Aorta (tissue), 5 donors: ENCODE measurements at regions not wholly inside any gene's neighbourhood (a gene's known extent, or its start where the extent isn't known, plus 50 kb on each side); places are given as distances from the start of the nearest gene placed in this dataset.

Source experiments
- ATAC-seq: fragments of 200-7000 bp; cut with Tn5 transposase; one replicate; pipeline ENCODE4 v1.9.1; 2022; ENCODE audit warnings: moderate library complexity; ENCODE audit not compliant: low FRiP score
- DNase-seq, 2 donors: peaks; one replicate each; pipeline ENCODE4 v3.0.0-alpha.2; 2020
- H3K27ac ChIP-seq, 2 donors: one replicate each; pipeline ENCODE4 v1.5.1; 2013; ENCODE audit warnings: low read length in 2 of 2, mild to moderate bottlenecking in 2 of 2, moderate library complexity in 2 of 2, control low read depth in 1 of 2, inconsistent platforms in 1 of 2, low read depth in 1 of 2
- H3K27me3 ChIP-seq, 2 donors: one replicate each; pipeline ENCODE4 v1.6.1; 2013; ENCODE audit warnings: control low read depth in 1 of 2, low read length in 1 of 2, mild to moderate bottlenecking in 1 of 2, moderate library complexity in 1 of 2; ENCODE audit not compliant: insufficient read depth in 2 of 2, control insufficient read depth in 1 of 2
- H3K36me3 ChIP-seq, 2 donors: one replicate each; pipeline ENCODE4 v1.6.1; 2013; ENCODE audit warnings: control low read depth in 1 of 2, low read length in 1 of 2, mild to moderate bottlenecking in 1 of 2; ENCODE audit not compliant: insufficient read depth in 2 of 2, control insufficient read depth in 1 of 2
- H3K4me1 ChIP-seq, 2 donors: one replicate each; pipeline ENCODE4 v1.6.1; 2013; ENCODE audit warnings: low read length in 2 of 2, control low read depth in 1 of 2, mild to moderate bottlenecking in 1 of 2, moderate library complexity in 1 of 2; ENCODE audit not compliant: insufficient read depth in 2 of 2, control insufficient read depth in 1 of 2
- H3K4me3 ChIP-seq, 2 donors: one replicate each; pipeline ENCODE4 v1.5.1; 2013; ENCODE audit warnings: low read length in 2 of 2, control low read depth in 1 of 2, mild to moderate bottlenecking in 1 of 2
- H3K9me3 ChIP-seq: one replicate; pipeline ENCODE4 v1.6.1; 2013; ENCODE audit warnings: mild to moderate bottlenecking, low read length; ENCODE audit not compliant: control insufficient read depth
- WGBS, 2 donors: extraction: QIAGEN DNeasy Blood & Tissue Kit; methylation state at CpG; one replicate each; pipeline ENCODE4 v1.1.7; 2013; 5-methylcytosine and 5-hydroxymethylcytosine counted together
- intact Hi-C, 2 donors: fragments of 100-400 bp; cut with DNase I; formaldehyde crosslinking; loops; one replicate each; pipeline versions ENCODE4 v1.14.2 to v1.15.0; 2022
- donor health status: healthy with polysubstance abuse.
- donor health status: Bipolar disorder and iron deficiency.
- donor health status: DM: no; HTN: no; CAD: no.
- donor health status: DM: no; HTN: no; CAD: no.
- donor health status: DM: yes; HTN: yes; CAD: no.

DNA sequence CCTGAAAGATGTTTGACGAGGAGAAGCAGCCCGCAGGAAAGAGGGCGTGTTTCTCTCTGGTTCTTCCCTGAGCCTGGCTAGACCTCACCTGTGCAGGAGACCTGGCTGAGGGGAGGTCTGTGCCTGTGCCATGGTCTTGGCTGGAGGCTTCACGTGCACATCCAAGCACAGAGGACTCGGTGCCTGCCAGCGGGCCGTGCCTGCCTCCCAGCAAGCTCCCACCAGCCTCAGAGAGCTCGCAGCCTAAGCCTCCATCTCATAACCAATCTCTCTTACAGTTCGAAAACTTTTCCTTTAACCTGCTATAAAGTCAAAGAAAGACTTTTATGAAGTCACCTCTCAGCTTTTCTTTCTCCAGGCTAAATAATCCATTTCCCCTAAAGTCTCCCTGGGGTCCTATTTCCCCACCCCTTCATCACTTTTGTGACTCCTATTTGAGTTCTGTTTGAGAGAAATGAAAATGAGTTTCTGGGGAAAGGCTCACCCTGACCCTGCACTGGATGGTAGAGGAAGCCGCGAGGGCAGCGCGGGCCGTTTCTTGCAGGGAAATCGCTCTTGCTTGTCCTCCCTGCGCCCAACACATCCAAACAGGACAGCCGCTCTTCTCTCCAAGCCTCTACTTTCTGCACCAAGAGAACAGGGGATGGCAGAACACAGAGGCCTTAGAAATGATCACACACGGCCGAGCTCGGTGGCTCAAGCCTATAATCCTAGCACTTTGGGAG is 521.0 kb downstream of the SOX11 start:
- ATAC-seq (no peak), DNase-seq (no peak)
- H3K27me3 ChIP-seq = no peaks in the 10 kb centered on the region
- peaks cover 0 to 1% of the 10 kb centered on the region in 2 donors for H3K4me1 ChIP-seq
- intact Hi-C loops = no loop called here
- 65 to 79% methylated on average over 20 of the region's 20 CpGs for WGBS, 2 donors
- H3K9me3 ChIP-seq = peaks cover 3% of the 10 kb centered on the region
- H3K27ac ChIP-seq = no peak overlapping the region
- no peaks in the 10 kb centered on the region for H3K36me3 ChIP-seq
- no peak overlapping the region for H3K4me3 ChIP-seq

GRCh38 chr2:6214471-6214870 is 522.3 kb downstream of the SOX11 start:
- ATAC-seq (no peak), DNase-seq (no peak)
- 58 to 64% methylated on average over 6 of the region's 6 CpGs for WGBS, 2 donors
- Histone ChIP-seq H3K27me3 (no peaks in the 10 kb centered on the region), H3K4me3 (no peak overlapping the region), H3K4me1 (peaks cover 0 to 1% of the 10 kb centered on the region in 2 donors), H3K36me3 (no peaks in the 10 kb centered on the region), H3K27ac (no peak overlapping the region), H3K9me3 (peaks cover 3% of the 10 kb centered on the region)
- intact Hi-C loops = no loop called here

DNA sequence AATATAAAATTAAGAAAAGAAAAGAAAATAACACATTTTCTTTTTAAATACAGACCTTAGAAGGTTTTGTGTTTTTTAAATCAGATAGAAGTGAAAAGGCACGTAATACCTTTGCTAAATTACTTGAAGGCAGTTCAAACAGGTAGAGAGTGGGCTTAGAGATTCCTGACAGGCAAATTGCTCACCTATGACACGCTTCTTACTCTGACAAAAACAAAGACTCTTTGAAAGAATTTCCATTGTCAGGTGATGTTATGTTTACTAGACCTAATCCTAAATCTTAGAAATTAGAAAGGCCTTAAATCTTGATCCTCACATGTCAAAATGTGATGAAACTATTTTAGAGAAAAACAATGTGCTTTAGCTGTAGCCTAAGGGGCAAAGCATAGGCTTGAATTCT is 522.9 kb downstream of the SOX11 start:
- Histone ChIP-seq H3K4me3 (no peak overlapping the region), H3K9me3 (peaks cover 3% of the 10 kb centered on the region), H3K4me1 (peaks cover 0 to 1% of the 10 kb centered on the region in 2 donors), H3K27me3 (no peaks in the 10 kb centered on the region), H3K27ac (no peak overlapping the region), H3K36me3 (no peaks in the 10 kb centered on the region)
- intact Hi-C loops = no loop called here
- DNase-seq = no peak
- no peak for ATAC-seq
- WGBS, 2 donors = 82 to 90% methylated on average over 2 of the region's 2 CpGs

GRCh38 chr2:6216234-6216633 is 524.0 kb downstream of the SOX11 start:
- WGBS, 2 donors = 50 to 59% methylated on average over 2 of the region's 2 CpGs
- Histone ChIP-seq H3K27ac (no peak overlapping the region), H3K36me3 (no peaks in the 10 kb centered on the region), H3K9me3 (peaks cover 3% of the 10 kb centered on the region), H3K4me1 (peaks cover 0 to 1% of the 10 kb centered on the region in 2 donors), H3K4me3 (no peak overlapping the region), H3K27me3 (no peaks in the 10 kb centered on the region)
- ATAC-seq = no peak
- intact Hi-C loops = no loop called here
- no peak for DNase-seq

GRCh38 chr2:6218926-6219325 is 526.7 kb downstream of the SOX11 start:
- intact Hi-C loops = no loop called here
- no peaks in the 10 kb centered on the region for H3K27me3 ChIP-seq
- H3K4me1 ChIP-seq = peaks cover 0 to 1% of the 10 kb centered on the region in 2 donors
- no peak overlapping the region for H3K4me3 ChIP-seq
- ATAC-seq (no peak), DNase-seq (no peak)
- H3K36me3 ChIP-seq = no peaks in the 10 kb centered on the region
- no peak overlapping the region for H3K27ac ChIP-seq
- WGBS, 2 donors = 76 to 86% methylated on average over 4 of the region's 4 CpGs
- peaks cover 1% of the 10 kb centered on the region for H3K9me3 ChIP-seq

DNA sequence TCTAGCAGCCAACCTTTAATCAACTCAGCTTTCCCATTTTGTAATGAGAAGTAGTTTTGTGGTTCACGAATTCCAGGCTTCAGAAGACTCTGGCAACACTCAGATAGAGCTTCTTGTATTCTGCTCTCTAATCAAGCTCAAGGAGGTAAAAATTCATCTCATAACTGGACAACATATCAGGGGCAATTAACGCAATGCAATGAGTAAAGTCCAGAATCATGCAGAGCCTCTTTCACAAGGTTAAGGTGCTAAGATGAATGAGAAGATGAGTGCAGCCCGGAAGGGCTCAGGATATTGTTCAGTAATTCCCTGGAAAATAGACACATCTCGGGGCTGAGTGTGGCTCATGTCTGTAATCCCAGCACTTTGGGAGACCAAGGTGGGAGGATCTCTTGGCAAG is 527.7 kb downstream of the SOX11 start:
- Histone ChIP-seq H3K4me3 (no peak overlapping the region), H3K27ac (no peak overlapping the region), H3K27me3 (no peaks in the 10 kb centered on the region), H3K9me3 (no peaks in the 10 kb centered on the region), H3K36me3 (no peaks in the 10 kb centered on the region), H3K4me1 (peaks cover 0 to 1% of the 10 kb centered on the region in 2 donors)
- no peak for DNase-seq
- WGBS, 2 donors = 81 to 88% methylated on average over 4 of the region's 4 CpGs
- ATAC-seq = no peak
- intact Hi-C loops = no loop called here

- no peaks in the 10 kb centered on the region for H3K9me3 ChIP-seq
- no peaks in the 10 kb centered on the region for H3K36me3 ChIP-seq
- 79 to 80% methylated on average over 4 of the region's 4 CpGs for WGBS, 2 donors
- H3K4me3 ChIP-seq = no peak overlapping the region
- peaks cover 0 to 1% of the 10 kb centered on the region in 2 donors for H3K4me1 ChIP-seq
- intact Hi-C loops = no loop called here
- no peaks in the 10 kb centered on the region for H3K27me3 ChIP-seq
- H3K27ac ChIP-seq = no peak overlapping the region
- ATAC-seq = no peak
- no peak for DNase-seq
Observed at GRCh38 chr2:6222296-6222695, 530.1 kb downstream of the SOX11 start.

GRCh38 chr2:6224267-6224666 is 532.1 kb downstream of the SOX11 start:
- H3K27me3 ChIP-seq = no peaks in the 10 kb centered on the region
- no peaks in the 10 kb centered on the region for H3K36me3 ChIP-seq
- DNase-seq = no peak
- 23 to 35% methylated on average over 4 of the region's 4 CpGs for WGBS, 2 donors
- H3K27ac ChIP-seq = no peak overlapping the region
- H3K9me3 ChIP-seq = no peaks in the 10 kb centered on the region
- intact Hi-C loops = no loop called here
- no peak overlapping the region for H3K4me3 ChIP-seq
- ATAC-seq = no peak
- no peaks in the 10 kb centered on the region for H3K4me1 ChIP-seq

DNA sequence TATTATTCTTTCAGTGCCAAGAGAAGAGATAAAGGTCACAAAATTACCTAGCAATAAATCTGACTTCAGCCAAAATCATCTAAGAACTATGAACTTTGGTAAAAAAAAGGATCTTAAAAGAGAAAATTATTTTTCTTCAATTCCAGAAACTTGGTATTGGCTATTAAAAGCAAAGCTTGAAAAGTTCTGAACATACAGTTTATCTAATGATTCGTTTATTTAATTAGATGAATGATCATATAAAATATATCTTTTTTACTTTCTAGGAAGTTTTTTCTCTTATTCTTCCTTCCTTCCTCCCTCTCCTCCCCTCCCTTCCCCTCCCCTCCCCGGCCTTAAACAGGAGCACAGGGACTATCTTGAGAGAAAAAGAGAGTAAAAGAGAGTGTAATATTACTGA is 536.1 kb downstream of the SOX11 start:
- H3K4me1 ChIP-seq = no peaks in the 10 kb centered on the region
- H3K27ac ChIP-seq = no peak overlapping the region
- intact Hi-C loops = no loop called here
- H3K36me3 ChIP-seq = no peaks in the 10 kb centered on the region
- ATAC-seq (no peak), DNase-seq (no peak)
- H3K9me3 ChIP-seq = no peaks in the 10 kb centered on the region
- WGBS, 2 donors = 70 to 84% methylated on average over 1 to 2 of the region's 2 CpGs
- no peak overlapping the region for H3K4me3 ChIP-seq
- no peaks in the 10 kb centered on the region for H3K27me3 ChIP-seq
